ENCODE measurements at regions not wholly inside any gene's neighbourhood (a gene's known extent, or its start where the extent isn't known, plus 50 kb on each side); places are given as distances from the start of the nearest gene placed in this dataset.

- TF ChIP-seq ZNF114 (CRISPR knock-in tag; IDR thresholded peaks at IDR 0.05) (no peak), REST (IDR thresholded peaks at IDR 0.05; ENCODE audit: unreplicated experiment) (no peak), STAT1 (IDR thresholded peaks at IDR 0.05; ENCODE audit: unreplicated experiment) (no peak), JUNB (IDR thresholded peaks at IDR 0.05; ENCODE audit: unreplicated experiment) (no peak), CTCF (conservative IDR thresholded peaks at IDR 0.05; ENCODE audit: low read depth in 2 of 2) (no peak)
These were observed 69.4 kb upstream of the VAV3 start (continued) for GRCh38 chr1:108034396-108034795.

DNA sequence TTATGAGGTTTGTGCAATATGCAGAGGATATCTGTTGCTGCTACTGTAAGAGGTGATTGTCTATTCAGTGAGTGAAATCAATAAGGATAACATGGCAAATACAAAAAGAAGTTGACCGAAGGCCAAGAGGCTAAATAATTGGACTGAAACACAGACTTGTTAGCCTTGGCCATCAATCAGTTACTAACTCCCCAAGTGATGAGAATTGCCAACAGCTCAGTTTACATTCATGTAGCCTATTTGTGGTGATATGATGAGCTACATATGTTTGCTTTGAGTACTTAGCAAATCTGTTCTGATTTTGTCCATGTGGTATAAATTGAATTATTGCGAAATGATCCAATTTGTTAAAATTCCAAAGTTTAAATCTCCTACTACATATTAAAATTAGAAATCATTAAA lies 68.6 kb upstream of the VAV3 start:
- H3K27ac ChIP-seq (ENCODE audit: low read depth) = no peak overlapping the region
- no peak overlapping the region for H3K4me3 Mint-ChIP-seq
- H3K36me3 ChIP-seq (ENCODE audit: insufficient read depth) = no peaks in the 10 kb centered on the region
- ATAC-seq (no peak), DNase-seq (ENCODE audit: low spot score) (no peak)
- no peaks in the 10 kb centered on the region for H3K9me3 Mint-ChIP-seq
- H3K36me3 Mint-ChIP-seq (ENCODE audit: low read depth) = no peaks in the 10 kb centered on the region
- H3K4me1 ChIP-seq (ENCODE audit: insufficient read depth) = peaks cover 8% of the 10 kb centered on the region; the same call in 1 of the 2 replicates
- H4K20me1 ChIP-seq (replicated peaks; ENCODE audit: insufficient read depth) = no peaks in the 10 kb centered on the region
- H3K27me3 ChIP-seq (ENCODE audit: insufficient read depth) = no peaks in the 10 kb centered on the region
- no peaks in the 10 kb centered on the region for H3K9me2 ChIP-seq (ENCODE audit: insufficient read depth)
- 0 out of 3 replicates have a peak, but pooled peaks cover 2% of the 10 kb centered on the region for H3K4me1 Mint-ChIP-seq
- no peak overlapping the region for H3K4me2 ChIP-seq
- H2AFZ ChIP-seq = no peak overlapping the region
- no peak overlapping the region for H3K27ac Mint-ChIP-seq
- H3K79me2 ChIP-seq (replicated peaks; ENCODE audit: insufficient read depth) = no peaks in the 10 kb centered on the region
- no peak for TF ChIP-seq REST (IDR thresholded peaks at IDR 0.05; ENCODE audit: unreplicated experiment)
- no peak overlapping the region for H3K4me3 ChIP-seq
- H3K27me3 Mint-ChIP-seq (ENCODE audit: insufficient read depth, low read depth, poor library complexity) = no peaks in the 10 kb centered on the region
- no peaks in the 10 kb centered on the region for H3F3A ChIP-seq (replicated peaks; ENCODE audit: low read depth)

Data from GM23338 (cell line).